ENCODE measurements at regions not wholly inside any gene's neighbourhood (a gene's known extent, or its start where the extent isn't known, plus 50 kb on each side); places are given as distances from the start of the nearest gene placed in this dataset.

DNA sequence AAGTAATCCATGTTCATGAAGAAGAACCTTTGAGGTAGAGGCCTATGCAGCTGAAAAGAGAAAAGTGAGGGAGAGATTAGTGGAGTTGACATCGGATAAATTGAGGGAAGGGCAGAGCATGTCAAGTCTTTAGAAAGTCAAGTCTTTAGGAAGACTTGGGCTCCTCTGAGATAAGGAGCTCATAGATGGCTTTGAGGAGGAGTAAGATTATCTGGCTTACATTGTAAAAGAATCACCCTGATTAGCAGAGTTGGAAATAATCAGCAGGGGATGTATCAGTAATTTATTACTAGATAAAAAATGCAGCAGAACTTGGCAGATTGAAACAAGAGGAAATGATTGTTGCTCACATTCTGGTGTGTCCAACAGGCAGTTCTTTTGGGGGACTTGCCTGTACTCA is 727.2 kb upstream of the WWC1 start:
- H3K4me3 ChIP-seq (ENCODE audit: low read depth, low read length): no peak overlapping the region
- no peak for TF ChIP-seq CTCF (IDR thresholded peaks at IDR 0.05; ENCODE audit: insufficient read depth, low read length, poor library complexity, severe bottlenecking)
- DNase-seq (ENCODE audit: low read depth): no peak
- no peaks in the 10 kb centered on the region for H3K27me3 ChIP-seq (ENCODE audit: control insufficient read depth, insufficient read depth, low read length)
- H3K36me3 ChIP-seq (ENCODE audit: control insufficient read depth, insufficient read depth, low read length): no peaks in the 10 kb centered on the region

DNA sequence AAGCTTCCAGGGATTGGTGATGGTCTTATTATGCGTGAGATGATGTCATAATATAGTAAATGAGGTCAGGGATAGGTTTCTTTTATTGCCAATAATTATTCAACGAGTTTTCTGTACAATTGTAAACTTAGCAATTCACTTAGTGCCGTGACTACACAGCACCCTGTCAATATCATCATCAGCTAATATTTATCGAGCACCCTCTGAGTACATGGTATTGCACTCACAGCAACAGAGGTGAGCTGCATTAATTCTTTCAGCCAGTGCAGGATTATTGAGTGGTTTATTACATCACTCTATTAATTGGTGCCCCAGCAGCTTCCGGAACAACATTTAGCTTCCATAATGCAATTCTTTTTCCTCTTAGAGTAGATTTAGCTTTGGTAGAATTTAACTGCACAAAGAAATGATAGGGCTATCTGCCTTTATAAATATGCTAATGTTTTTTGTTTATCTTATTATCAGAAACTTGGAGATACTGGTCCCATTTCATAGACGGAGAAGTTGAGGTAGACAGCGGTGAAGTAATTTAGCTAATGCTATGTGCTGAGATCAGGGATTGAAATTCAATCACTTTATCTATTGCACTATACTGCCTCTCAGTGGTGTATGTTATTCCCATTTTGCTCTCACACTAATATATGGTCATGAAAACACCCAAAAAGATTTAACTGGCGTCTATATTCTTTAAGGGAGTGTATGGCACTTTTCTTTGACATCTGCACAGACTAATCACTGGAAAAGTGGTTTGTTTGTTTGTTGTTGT is 726.1 kb upstream of the WWC1 start:
- no peaks in the 10 kb centered on the region for H3K36me3 ChIP-seq (ENCODE audit: control insufficient read depth, insufficient read depth, low read length)
- H3K4me3 ChIP-seq (ENCODE audit: low read depth, low read length): no peak overlapping the region
- H3K27me3 ChIP-seq (ENCODE audit: control insufficient read depth, insufficient read depth, low read length): no peaks in the 10 kb centered on the region
- TF ChIP-seq CTCF (IDR thresholded peaks at IDR 0.05; ENCODE audit: insufficient read depth, low read length, poor library complexity, severe bottlenecking): peak; percentile 36
- DNase-seq (ENCODE audit: low read depth): no peak

- no peak for TF ChIP-seq CTCF (IDR thresholded peaks at IDR 0.05; ENCODE audit: insufficient read depth, low read length, poor library complexity, severe bottlenecking)
- Histone ChIP-seq H3K4me3 (ENCODE audit: low read depth, low read length) (no peak overlapping the region), H3K27me3 (ENCODE audit: control insufficient read depth, insufficient read depth, low read length) (no peaks in the 10 kb centered on the region), H3K36me3 (ENCODE audit: control insufficient read depth, insufficient read depth, low read length) (no peaks in the 10 kb centered on the region)
- no peak for DNase-seq (ENCODE audit: low read depth)
Observed at GRCh38 chr5:167570431-167570830, 721.0 kb upstream of the WWC1 start.

- H3K36me3 ChIP-seq (ENCODE audit: control insufficient read depth, insufficient read depth, low read length): no peaks in the 10 kb centered on the region
- H3K4me3 ChIP-seq (ENCODE audit: low read depth, low read length): no peak overlapping the region
- no peak for TF ChIP-seq CTCF (IDR thresholded peaks at IDR 0.05; ENCODE audit: insufficient read depth, low read length, poor library complexity, severe bottlenecking)
- no peak for DNase-seq (ENCODE audit: low read depth)
- no peaks in the 10 kb centered on the region for H3K27me3 ChIP-seq (ENCODE audit: control insufficient read depth, insufficient read depth, low read length)
Observed at GRCh38 chr5:167571824-167572223, 719.6 kb upstream of the WWC1 start.

DNA sequence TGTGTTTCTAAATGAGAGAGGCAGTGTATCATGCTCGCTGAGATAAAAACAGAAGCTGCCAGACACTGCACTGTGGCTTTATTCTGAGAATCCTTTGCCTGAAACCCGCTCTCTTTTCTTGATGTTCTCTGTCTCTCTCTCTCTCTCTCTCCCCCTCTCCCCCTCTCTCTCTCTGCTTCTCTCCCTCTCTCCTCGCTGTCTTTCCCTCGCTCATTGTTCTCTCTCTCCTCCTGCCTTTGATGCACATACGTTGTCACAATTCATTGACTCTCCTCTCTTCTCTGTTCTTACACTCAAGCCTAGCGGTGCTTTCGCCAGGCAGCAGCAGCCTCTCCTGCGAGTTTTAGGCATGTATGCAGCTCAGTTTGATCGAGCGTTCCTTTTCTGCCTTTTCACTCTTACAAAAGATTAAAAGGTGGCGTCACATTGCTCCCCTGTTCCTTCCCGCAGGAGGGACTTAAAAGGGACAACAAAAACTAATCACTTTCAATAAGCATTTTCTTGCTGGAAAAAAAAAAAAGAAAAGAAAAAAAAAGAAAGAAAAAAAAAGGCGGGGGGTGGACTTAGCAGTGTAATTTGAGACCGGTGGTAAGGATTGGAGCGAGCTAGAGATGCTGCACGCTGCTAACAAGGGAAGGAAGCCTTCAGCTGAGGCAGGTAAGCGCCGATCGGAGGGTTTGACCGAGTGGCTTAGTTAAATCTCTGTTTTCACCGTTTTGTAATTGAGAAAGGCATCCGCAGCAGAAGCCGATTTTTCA is 717.9 kb upstream of the WWC1 start:
- Histone ChIP-seq H3K4me3 (ENCODE audit: low read depth, low read length) (peak overlapping the region; percentile 47), H3K27me3 (ENCODE audit: control insufficient read depth, insufficient read depth, low read length) (no peaks in the 10 kb centered on the region), H3K36me3 (ENCODE audit: control insufficient read depth, insufficient read depth, low read length) (no peaks in the 10 kb centered on the region)
- DNase-seq (ENCODE audit: low read depth): peak; percentile 28
- peak; percentile 7 for TF ChIP-seq CTCF (IDR thresholded peaks at IDR 0.05; ENCODE audit: insufficient read depth, low read length, poor library complexity, severe bottlenecking)

All from kidney epithelial cell (primary cell).